ENCODE measurements at regions not wholly inside any gene's neighbourhood (a gene's known extent, or its start where the extent isn't known, plus 50 kb on each side); places are given as distances from the start of the nearest gene placed in this dataset.

- no peak for TF ChIP-seq POLR2A (IDR thresholded peaks at IDR 0.05)
- TF ChIP-seq CTCF (IDR thresholded peaks at IDR 0.05): no peak
Measured at GRCh38 chr11:87493516-87493915, 455.8 kb downstream of the TMEM135 start.

Measured in gastroesophageal sphincter (tissue), 3 donors.